Fibroblast of skin of left biceps (primary cell): ENCODE measurements at regions not wholly inside any gene's neighbourhood (a gene's known extent, or its start where the extent isn't known, plus 50 kb on each side); places are given as distances from the start of the nearest gene placed in this dataset.
"Not testable (repeated sequence)": the region's sequence is repeated elsewhere in the genome, so short reads cannot be mapped to it uniquely, and the experiment has no call there.

Experiments used
- DNase-seq, 2 experiments: peaks; one replicate each; pipeline ENCODE4 v3.0.0-alpha.2; 2013; ENCODE audit warnings: low read depth in 2 of 2

GRCh38 chr2:237217995-237218616 lies 132.4 kb downstream of the COPS8 start:
- no peak for DNase-seq

DNA sequence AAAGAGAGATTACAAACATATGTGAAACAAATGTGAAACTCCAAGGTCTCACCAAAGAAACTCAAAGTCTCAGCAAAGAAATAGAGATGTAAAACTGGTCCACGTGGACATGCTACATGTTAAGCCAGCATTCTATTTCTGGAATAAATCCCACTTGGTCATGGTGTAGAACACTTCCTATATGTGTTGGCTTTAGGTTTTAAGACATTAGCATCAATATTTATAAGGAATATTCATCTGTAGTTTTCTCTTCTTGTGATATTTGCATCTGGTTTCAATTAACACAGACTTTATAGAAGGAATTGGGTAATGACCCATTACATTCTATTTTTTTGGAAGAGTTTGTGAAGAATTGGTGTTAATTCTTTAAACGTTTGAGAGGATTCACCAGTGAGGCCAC lies 133.1 kb downstream of the COPS8 start:
- DNase-seq, result peak; percentile 90 to 92

DNA sequence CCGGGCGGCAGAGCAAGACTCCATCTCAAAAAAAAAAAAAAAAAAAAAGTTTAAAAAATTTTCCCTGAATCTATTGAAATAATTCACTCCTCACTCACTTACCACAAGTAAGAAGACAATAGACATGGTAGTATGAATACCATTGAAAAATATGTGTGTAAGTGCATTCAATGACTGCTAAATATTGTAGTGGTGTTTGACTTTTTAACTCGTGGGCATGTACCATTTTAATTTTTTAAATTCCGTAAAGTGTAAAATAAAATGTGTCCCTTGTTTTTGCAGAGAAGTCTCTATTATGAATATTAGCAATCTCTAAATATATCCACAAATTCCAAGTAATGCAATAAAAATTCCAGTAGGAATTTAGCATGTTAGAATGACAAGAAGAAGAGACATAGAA lies 134.1 kb downstream of the COPS8 start:
- no peak for DNase-seq

- no peak for DNase-seq
Observed at GRCh38 chr2:237221443-237221842, 135.8 kb downstream of the COPS8 start.

- DNase-seq, result peak; percentile 93 to 94
Observed at GRCh38 chr2:237222178-237222577, 136.5 kb downstream of the COPS8 start.

GRCh38 chr2:237222601-237223041 lies 136.9 kb downstream of the COPS8 start:
- DNase-seq, result no peak

GRCh38 chr2:237223201-237223861 lies 137.6 kb downstream of the COPS8 start:
- DNase-seq, result peak; percentile 97

- no peak for DNase-seq
Observed at GRCh38 chr2:237227190-237227589, 141.5 kb downstream of the COPS8 start.

DNA sequence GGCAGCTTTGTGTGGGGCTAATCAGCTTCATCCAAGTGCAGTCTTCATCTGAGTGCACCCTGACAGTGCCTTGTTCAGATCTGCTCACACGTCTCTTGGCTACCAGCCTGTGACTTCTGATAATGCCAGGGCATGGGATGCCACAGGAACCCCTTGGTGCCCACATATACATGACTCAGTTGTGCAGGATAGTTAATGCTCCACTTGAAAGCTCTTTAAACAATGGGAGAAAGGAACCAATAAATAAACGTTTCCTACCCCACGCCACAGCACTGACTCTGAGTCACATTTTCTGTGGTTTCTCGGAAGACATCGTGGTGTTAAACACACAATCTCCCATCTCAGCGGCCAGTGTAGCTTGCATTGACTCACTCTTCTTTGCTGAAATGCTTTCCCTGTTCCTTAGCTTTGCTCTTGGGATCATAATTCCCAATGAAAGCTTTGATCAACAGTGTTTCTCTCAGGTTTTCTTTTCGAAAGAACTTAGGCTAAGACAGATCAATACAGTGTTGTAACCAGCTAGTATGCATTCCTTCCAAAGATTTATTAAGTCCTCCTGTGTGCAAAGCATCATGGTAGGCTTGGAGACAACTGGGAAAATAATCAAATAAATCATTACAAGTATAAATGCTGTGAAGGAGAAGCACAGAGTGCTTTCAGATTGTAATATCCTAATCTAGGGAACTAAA lies 142.0 kb downstream of the COPS8 start:
- DNase-seq, result peak; percentile 80 to 83

DNA sequence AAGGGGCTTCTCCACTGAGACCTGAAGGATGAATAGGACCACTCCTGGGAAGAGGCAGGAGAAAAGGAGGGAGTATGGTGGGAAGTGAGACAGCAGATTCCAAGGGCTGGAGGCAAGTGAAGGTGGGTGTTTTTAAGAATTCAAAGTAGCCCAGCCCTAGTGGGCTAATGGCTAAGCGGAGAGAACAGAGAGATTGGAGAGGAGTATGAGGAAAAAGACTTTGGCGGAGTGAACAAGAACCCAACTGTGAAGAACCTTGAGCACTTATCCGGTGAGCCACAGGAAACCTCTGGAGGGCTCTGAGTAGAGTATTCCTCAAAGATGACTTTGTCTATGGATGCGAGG lies 142.6 kb downstream of the COPS8 start:
- no peak for DNase-seq

DNA sequence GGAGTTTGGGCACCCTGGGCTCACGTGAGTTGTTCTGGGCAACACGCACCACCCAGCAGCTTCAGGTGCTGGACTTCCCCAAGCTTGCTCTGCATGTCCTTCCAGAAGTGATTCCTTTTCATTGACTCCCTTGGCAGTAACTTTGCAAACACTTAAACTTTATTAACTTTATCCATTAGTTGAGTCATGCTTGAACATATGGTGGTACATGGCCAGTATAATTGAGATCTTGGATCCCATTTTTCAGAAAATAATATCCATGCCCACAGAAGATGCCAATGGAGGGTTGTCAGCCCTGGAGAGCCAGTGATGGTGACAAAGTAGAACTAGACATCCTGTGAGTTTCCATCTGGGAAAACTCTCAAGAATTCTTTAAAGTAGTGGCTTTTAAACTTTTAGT lies 144.2 kb downstream of the COPS8 start:
- DNase-seq, result no peak

DNA sequence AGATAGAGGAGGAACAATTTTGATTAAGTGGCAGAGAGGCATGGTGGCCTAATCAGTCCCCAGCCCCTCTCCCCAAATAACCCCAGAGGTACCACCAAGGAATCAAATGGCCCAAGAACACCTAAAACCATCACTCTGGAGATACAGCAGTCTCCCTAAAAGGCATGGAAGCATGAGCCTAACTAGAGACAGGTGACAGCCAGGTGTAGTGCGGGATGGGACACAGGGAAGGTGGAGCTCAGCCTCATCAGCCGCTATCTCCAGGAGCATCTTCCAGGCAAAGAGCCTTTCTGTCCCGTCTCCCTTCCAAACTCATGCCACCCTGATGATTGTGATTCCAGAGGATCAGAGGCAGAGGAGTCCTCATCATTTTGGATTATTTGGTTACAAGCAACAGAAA lies 144.7 kb downstream of the COPS8 start:
- DNase-seq, result no peak

GRCh38 chr2:237231593-237231992 lies 145.9 kb downstream of the COPS8 start:
- no peak for DNase-seq

DNA sequence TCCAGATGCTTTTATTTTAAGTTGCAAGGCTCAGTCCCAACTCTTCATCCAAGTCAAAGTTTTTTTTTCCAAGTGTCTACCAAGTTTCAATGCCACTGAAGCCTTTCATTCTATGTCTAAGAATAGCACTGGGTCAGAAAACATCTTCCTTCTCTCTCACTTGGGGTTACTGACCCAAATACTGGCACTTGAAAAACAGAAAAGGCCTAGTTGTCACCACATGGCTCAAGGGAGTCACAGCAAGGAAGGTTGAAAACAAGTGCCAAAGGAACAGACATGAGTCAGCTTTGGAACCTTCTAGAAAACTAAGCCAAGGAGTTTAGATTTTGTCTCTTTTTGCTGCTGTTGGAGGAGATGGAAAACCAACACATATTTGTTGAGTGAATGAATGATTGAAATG lies 146.5 kb downstream of the COPS8 start:
- DNase-seq, result no peak

DNA sequence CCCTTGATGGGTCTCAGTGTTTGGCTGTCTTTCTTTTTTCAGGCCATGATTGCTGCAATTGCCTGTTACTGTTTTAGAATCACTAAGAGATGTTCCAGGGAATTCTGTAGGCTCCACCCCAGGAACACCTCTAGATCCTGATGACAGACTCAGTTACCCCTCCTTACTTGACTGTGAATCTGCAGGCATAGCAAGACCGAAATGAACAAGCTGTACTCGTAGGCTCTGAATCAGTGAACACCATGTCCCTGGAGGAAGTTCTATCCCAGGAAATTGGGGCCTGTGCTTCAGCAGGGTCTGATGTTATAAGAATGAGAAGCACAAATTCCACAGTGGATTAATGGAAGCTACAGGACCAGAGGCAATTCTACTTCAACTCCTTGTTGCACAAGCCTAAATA lies 148.6 kb downstream of the COPS8 start:
- no peak for DNase-seq

GRCh38 chr2:237235383-237236095 lies 149.8 kb downstream of the COPS8 start:
- DNase-seq, result no peak

DNA sequence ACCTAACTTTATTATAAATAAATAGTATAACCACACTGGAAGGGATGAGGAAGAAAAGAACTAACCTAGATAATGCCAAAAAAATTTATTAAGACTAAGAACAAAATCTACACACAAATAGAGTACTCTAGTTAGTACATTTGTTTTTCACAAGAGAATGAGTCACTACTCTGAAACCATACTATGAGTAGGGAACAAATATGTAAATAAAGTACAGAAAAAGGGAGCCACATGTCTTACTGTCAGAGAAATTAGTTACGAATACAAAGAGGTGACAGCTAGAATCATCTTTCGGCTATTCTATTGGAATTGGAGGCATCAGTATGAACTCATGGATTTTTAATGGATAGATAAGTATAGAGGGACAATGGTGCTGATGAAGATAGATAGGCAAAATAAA lies 150.5 kb downstream of the COPS8 start:
- no peak for DNase-seq

- no peak for DNase-seq
Observed at GRCh38 chr2:237238249-237238648, 152.6 kb downstream of the COPS8 start.

- no peak for DNase-seq
Observed at GRCh38 chr2:237240252-237240651, 154.6 kb downstream of the COPS8 start.

- DNase-seq, result not testable (repeated sequence)
Observed at GRCh38 chr2:237240868-237241267, 155.2 kb downstream of the COPS8 start.

GRCh38 chr2:237242091-237242536 lies 156.4 kb downstream of the COPS8 start:
- DNase-seq, result no peak

DNA sequence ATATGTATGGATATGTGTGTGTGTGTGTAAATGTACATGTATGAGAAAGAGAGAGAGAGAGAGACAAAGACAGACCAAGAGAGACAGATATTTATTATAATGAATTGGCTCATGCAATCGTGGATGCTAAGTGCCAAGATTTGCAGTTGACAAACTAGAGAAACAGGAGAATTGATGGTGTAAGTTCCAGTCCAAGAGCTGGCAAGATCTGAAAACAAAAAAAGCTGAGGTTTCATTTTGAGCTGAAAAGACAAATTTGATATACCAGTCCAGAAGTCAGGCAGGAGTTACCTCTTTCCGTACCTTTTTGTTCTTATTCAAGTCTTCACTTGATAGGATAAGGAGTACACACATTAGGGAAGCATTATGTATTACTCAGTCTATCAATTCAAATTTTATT lies 157.8 kb downstream of the COPS8 start:
- no peak for DNase-seq

DNA sequence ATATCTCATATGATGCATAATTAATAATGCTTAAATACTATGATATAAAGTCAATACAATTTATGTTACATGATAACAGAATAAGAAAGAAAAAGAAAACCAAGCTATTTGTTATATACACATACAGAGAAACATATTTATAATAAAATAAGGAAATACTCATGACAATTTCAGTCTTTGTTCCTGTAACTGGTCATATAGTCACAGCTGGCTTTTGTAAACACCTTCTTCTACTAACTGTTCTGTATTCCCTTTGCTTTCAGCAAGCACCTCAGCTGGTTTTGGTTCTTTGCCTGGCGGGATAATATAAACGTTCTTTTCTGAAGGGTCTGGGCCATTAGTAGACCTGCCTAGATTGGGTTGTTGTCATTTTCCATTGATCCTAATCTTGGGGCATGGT lies 158.5 kb downstream of the COPS8 start:
- DNase-seq, result no peak
